Type B pancreatic cell (in vitro differentiated cells): ENCODE measurements at regions not wholly inside any gene's neighbourhood (a gene's known extent, or its start where the extent isn't known, plus 50 kb on each side); places are given as distances from the start of the nearest gene placed in this dataset.

Experiments
- DNase-seq: peaks from one replicate; pipeline ENCODE4 v3.0.0; 2021; ENCODE audit warnings: mixed read lengths; ENCODE audit not compliant: unreplicated experiment; ENCODE audit errors: extremely low spot score
- H3K27ac Mint-ChIP-seq: 2 replicates; pipeline ENCODE4 v1.8.0; 2021; ENCODE audit warnings: mild to moderate bottlenecking, mixed read lengths
- H3K27me3 Mint-ChIP-seq: 2 replicates; pipeline ENCODE4 v1.8.0; 2021; ENCODE audit warnings: mixed read lengths
- H3K36me3 Mint-ChIP-seq: 2 replicates; pipeline ENCODE4 v1.8.0; 2021; ENCODE audit warnings: mixed read lengths
- H3K4me1 Mint-ChIP-seq: one replicate; pipeline ENCODE4 v1.8.0; 2021; ENCODE audit warnings: mixed read lengths; ENCODE audit not compliant: unreplicated experiment
- H3K4me3 Mint-ChIP-seq: 2 replicates; pipeline ENCODE4 v1.8.0; 2021; ENCODE audit warnings: mild to moderate bottlenecking, mixed read lengths
- H3K9me3 Mint-ChIP-seq: 2 replicates; pipeline ENCODE4 v1.8.0; 2021; ENCODE audit warnings: mixed read lengths
- CTCF ChIP-seq: fragments of 200-600 bp; sonication (generic); conservative IDR thresholded peaks from 2 replicates; pipeline ENCODE4 v1.5.0; 2021; ENCODE audit warnings: antibody characterized with exemption, mild to moderate bottlenecking

DNA sequence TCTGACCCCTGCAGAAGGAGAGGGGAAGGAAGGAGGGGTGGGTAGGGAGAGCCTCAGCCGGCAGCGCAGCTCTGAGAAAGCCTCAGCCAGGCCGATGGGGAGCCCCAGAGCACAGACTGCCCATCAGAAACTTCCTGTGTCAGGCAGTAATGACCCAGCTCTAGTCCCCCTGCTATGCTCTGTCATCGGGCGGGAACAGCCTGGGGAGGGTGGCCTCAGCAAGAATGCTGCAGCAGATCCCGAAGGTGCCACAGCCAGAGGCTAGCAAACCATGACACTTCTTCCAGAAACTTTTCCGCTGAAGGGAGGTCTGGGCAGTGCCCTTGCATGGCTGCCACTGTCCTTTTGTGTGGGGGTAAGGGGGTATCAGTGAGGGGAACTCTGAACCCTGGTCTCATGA lies 279.0 kb downstream of the BCOR start:
- Mint-ChIP-seq H3K4me3 (no peak overlapping the region), H3K4me1 (peaks cover 19% of the 10 kb centered on the region), H3K27ac (no peak overlapping the region), H3K27me3 (peaks cover 20% of the 10 kb centered on the region), H3K9me3 (peaks cover 3% of the 10 kb centered on the region), H3K36me3 (no peaks in the 10 kb centered on the region)
- DNase-seq = no peak
- no peak for TF ChIP-seq CTCF

DNA sequence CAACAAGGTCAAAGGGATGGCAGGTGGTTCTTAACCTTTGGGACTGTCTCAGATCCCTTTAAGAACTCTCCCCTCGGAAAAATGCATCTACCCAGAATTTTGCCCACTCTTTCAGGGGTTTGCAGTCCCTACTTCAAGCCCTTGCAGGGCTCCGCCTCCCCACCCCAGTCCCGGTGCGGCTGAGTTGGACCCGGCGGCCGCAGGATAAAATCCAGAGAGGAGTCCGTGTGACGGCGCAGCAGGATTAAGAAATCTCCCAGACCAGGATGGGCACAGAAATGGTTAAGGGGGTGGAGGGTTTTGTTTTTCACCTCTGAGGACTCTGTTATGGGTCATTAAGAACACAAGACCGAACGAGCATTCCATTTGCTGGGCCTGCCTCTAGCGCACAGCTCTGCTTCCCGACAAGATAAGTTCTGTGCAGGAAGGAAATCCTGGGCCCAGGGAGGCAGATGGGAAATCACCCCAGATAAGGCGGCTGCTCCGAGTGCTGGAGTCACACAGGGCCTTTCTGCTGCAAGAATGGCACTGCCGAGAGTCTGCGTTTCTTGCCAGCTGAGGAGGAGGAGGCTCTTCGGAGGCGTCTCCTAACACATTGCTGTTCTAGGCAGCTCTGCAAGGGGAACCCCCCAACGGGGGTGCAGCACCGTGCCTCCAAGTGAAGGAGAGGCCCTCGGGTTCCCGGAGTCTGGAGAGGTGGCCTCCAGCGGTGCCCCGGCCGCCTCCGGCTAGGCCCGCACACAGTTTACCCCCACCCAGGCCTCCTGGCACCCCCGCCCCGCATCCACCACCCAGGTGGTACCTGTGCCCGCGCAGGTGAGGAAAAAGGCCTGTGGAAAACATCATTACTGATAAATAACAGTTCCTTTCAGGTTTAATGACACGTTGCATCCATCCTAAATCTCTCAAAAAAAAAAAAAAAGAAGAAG lies 277.6 kb downstream of the BCOR start:
- peaks cover 20% of the 10 kb centered on the region for H3K27me3 Mint-ChIP-seq
- H3K4me1 Mint-ChIP-seq = peaks cover 15% of the 10 kb centered on the region
- no peak for TF ChIP-seq CTCF
- H3K36me3 Mint-ChIP-seq = no peaks in the 10 kb centered on the region
- no peak overlapping the region for H3K27ac Mint-ChIP-seq
- peak overlapping the region; percentile 74 for H3K4me3 Mint-ChIP-seq
- no peak for DNase-seq
- H3K9me3 Mint-ChIP-seq = no peaks in the 10 kb centered on the region

DNA sequence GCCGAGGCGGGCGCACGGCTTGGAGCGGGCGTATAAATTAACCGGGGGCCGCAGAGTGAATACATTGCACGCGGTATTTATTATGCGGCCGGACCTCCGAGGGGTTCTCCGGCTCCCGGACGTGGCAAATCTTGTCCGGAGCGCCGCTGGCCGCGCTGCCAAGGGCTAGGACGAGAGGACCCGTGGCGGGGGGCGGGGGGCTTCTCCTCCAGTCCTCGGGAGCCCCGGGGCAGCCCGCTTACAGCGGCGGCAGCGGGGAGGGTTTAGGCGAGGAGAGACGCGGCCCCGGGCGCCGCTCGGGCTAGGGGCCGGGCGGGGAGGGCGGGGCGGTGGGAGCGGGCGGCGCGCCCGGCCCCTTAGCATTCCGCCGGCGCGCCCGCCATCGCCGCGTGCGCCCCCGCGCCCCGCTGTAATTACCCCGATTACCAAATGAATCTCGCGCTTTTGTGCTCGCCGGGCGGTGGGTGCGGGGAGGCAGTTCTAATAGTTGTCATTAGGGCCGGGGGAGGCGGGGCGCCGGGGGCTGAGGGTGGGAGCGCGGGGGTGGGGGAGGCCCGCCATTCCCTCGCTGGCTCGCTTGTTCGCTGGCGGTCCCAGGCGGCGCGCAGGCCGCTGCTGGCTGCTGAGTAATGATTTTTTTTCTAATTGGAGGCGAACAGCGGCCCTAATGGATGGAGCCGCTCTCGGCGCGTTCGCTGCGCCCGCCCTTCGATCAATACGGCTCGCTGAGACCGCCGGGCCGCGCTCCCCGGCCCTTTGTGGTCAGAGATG lies 276.6 kb downstream of the BCOR start:
- H3K27ac Mint-ChIP-seq = no peak overlapping the region
- H3K9me3 Mint-ChIP-seq = no peaks in the 10 kb centered on the region
- H3K4me1 Mint-ChIP-seq = peaks cover 15% of the 10 kb centered on the region
- H3K36me3 Mint-ChIP-seq = no peaks in the 10 kb centered on the region
- DNase-seq = peak; percentile 75
- TF ChIP-seq CTCF = no peak
- peak overlapping the region; percentile 74 for H3K4me3 Mint-ChIP-seq
- peaks cover 20% of the 10 kb centered on the region for H3K27me3 Mint-ChIP-seq

- Mint-ChIP-seq H3K4me1 (peaks cover 13% of the 10 kb centered on the region), H3K4me3 (peak overlapping the region; percentile 80), H3K9me3 (no peaks in the 10 kb centered on the region), H3K27me3 (peaks cover 19% of the 10 kb centered on the region), H3K27ac (no peak overlapping the region), H3K36me3 (no peaks in the 10 kb centered on the region)
- no peak for DNase-seq
- TF ChIP-seq CTCF = no peak
Observed at GRCh38 chrX:39821709-39822095, 276.1 kb downstream of the BCOR start.

- TF ChIP-seq CTCF = no peak
- no peak for DNase-seq
- H3K4me3 Mint-ChIP-seq = peak overlapping the region; percentile 80
- peaks cover 10% of the 10 kb centered on the region for H3K4me1 Mint-ChIP-seq
- no peaks in the 10 kb centered on the region for H3K36me3 Mint-ChIP-seq
- no peaks in the 10 kb centered on the region for H3K9me3 Mint-ChIP-seq
- peaks cover 15% of the 10 kb centered on the region for H3K27me3 Mint-ChIP-seq
- peak overlapping the region; percentile 50 for H3K27ac Mint-ChIP-seq
Observed at GRCh38 chrX:39822133-39822748, 275.5 kb downstream of the BCOR start.
